SU-DHL-6 (cell line): ENCODE measurements at regions not wholly inside any gene's neighbourhood (a gene's known extent, or its start where the extent isn't known, plus 50 kb on each side); places are given as distances from the start of the nearest gene placed in this dataset.

Experiments used
- EZH2phosphoT487 ChIP-seq: fragments of 200-600 bp; sonication (generic), shearing (Covaris generic); conservative IDR thresholded peaks from 2 replicates; pipeline ENCODE4 v1.6.1; 2018; ENCODE audit warnings: mild to moderate bottlenecking, antibody characterized with exemption, low read length, moderate library complexity, mixed read lengths
- TF ChIP-seq, protein P1 (sequence below): fragments of 200-600 bp; sonication (generic); IDR thresholded peaks from one replicate; pipeline ENCODE4 v1.5.1; 2017; ENCODE audit warnings: antibody characterized with exemption, mild to moderate bottlenecking, low read length, moderate library complexity; ENCODE audit not compliant: insufficient read depth, poor library complexity, severe bottlenecking

DNA sequence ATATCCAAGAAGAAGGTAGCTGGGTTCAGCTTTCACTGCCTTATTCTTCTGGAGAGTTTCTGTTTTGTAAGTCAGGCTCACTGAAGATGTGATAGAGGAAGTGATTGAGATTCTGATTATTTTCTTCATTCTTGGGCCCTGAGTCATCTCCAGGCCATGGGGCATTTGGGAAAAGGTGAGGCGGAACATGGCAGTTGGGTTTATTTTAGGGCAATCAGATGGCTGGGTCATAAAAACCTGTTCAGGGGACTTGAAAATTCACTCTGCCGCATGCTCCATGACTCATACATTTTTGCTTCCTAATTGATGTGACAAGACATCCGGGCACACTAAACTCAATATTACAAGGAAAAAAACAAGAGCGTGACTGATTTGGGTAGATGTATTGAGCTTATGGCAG is 265.7 kb upstream of the KLF4 start:
- TF ChIP-seq, protein P1, sequence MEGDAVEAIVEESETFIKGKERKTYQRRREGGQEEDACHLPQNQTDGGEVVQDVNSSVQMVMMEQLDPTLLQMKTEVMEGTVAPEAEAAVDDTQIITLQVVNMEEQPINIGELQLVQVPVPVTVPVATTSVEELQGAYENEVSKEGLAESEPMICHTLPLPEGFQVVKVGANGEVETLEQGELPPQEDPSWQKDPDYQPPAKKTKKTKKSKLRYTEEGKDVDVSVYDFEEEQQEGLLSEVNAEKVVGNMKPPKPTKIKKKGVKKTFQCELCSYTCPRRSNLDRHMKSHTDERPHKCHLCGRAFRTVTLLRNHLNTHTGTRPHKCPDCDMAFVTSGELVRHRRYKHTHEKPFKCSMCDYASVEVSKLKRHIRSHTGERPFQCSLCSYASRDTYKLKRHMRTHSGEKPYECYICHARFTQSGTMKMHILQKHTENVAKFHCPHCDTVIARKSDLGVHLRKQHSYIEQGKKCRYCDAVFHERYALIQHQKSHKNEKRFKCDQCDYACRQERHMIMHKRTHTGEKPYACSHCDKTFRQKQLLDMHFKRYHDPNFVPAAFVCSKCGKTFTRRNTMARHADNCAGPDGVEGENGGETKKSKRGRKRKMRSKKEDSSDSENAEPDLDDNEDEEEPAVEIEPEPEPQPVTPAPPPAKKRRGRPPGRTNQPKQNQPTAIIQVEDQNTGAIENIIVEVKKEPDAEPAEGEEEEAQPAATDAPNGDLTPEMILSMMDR = no peak
- TF ChIP-seq EZH2phosphoT487 = no peak
